Ascending aorta (tissue), 2 donors: ENCODE measurements at regions not wholly inside any gene's neighbourhood (a gene's known extent, or its start where the extent isn't known, plus 50 kb on each side); places are given as distances from the start of the nearest gene placed in this dataset.
"Not testable (repeated sequence)": the region's sequence is repeated elsewhere in the genome, so short reads cannot be mapped to it uniquely, and the experiment has no call there.

Experiments
- DNase-seq, 2 donors: peaks; one replicate each; pipeline ENCODE4 v3.0.0-alpha.2; 2019; ENCODE audit warnings: low spot score in 2 of 2
- H3K27ac ChIP-seq, 2 donors: fragments of 200-600 bp; sonication (generic); one replicate each; pipeline ENCODE4 v1.5.1; 2016 to 2017; ENCODE audit warnings: mild to moderate bottlenecking in 1 of 2
- H3K27me3 ChIP-seq: fragments of 200-600 bp; sonication (generic); one replicate; pipeline ENCODE4 v1.5.1; 2017
- H3K36me3 ChIP-seq, 2 donors: fragments of 200-600 bp; sonication (generic); one replicate each; pipeline ENCODE4 v1.5.1; 2016
- H3K4me1 ChIP-seq, 2 donors: fragments of 200-600 bp; sonication (generic); one replicate each; pipeline ENCODE4 v1.5.1; 2016 to 2017; ENCODE audit warnings: mild to moderate bottlenecking in 1 of 2
- H3K4me3 ChIP-seq, 2 donors: fragments of 200-600 bp; sonication (generic); one replicate each; pipeline ENCODE4 v1.5.1; 2016 to 2017; ENCODE audit warnings: mild to moderate bottlenecking in 1 of 2
- H3K9me3 ChIP-seq, 2 donors: fragments of 200-600 bp; sonication (generic); one replicate each; pipeline ENCODE4 v1.5.1; 2016
- CTCF ChIP-seq, 3 experiments: fragments of 200-600 bp in 2 of 3; fragments of 450-650 bp in 1 of 3; sonication (generic) in 2 of 3; IDR thresholded peaks; one replicate each; pipeline ENCODE4 v1.5.1; 2016 to 2019; ENCODE audit warnings: antibody characterized with exemption in 3 of 3, mild to moderate bottlenecking in 1 of 3, moderate library complexity in 1 of 3
- intact Hi-C: fragments of 100-400 bp; cut with DNase I; formaldehyde crosslinking; loops from one replicate; pipeline ENCODE4 v1.15.1; 2023

GRCh38 chr13:81350056-81350455 lies 1009.1 kb upstream of the SPRY2 start:
- no peaks in the 10 kb centered on the region for H3K9me3 ChIP-seq
- H3K27ac ChIP-seq = no peak overlapping the region
- H3K36me3 ChIP-seq = no peaks in the 10 kb centered on the region
- H3K27me3 ChIP-seq = no peaks in the 10 kb centered on the region
- intact Hi-C loops = no loop called here
- no peak overlapping the region for H3K4me3 ChIP-seq
- DNase-seq = no peak
- H3K4me1 ChIP-seq = no peaks in the 10 kb centered on the region
- TF ChIP-seq CTCF (IDR thresholded peaks at IDR 0.05) = no peak

DNA sequence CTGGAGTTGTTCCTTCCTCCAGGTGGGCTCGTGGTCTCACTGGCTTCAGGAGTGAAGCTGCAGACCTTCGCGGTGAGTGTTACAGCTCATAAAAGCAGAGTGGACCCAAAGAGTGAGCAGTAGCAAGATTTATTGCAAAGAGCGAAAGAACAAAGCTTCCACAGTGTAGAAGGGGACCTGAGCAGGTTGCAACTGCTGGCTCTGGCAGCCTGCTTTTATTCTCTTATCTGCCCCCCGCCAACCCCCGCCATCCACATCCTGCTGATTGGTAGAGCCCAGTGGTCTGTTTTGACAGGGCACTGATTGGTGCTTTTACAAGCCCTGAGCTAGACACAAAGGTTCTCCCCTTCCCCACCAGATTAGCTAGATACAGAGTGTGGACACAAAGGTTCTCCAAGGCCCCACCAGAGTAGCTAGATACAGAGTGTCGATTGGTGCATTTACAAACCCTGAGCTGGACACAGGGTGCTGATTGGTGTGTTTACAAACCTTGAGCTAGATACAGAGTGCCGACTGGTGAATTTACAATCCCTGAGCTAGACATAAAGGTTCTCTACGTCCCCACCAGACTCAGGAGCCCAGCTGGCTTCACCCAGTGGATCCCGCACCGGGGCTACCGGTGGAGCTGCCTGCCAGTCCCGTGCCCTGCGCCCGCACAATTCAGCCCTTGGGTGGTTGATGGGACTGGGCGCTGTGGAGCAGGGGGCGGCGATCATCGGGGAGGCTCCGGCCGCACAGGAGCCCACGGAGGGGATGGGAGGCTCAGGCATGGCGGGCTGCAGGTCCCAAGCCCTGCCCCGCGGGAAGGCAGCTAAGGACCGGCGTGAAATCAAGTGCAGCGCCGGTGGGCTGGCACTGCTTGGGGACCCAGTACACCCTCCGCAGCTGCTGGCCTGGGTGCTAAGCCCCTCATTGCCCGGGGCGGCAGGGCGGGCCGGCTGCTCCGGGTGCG lies 999.5 kb upstream of the SPRY2 start:
- H3K27ac ChIP-seq, H3K9me3 ChIP-seq, H3K27me3 ChIP-seq, H3K36me3 ChIP-seq, DNase-seq, H3K4me3 ChIP-seq, H3K4me1 ChIP-seq, intact Hi-C loops: not testable (repeated sequence)

DNA sequence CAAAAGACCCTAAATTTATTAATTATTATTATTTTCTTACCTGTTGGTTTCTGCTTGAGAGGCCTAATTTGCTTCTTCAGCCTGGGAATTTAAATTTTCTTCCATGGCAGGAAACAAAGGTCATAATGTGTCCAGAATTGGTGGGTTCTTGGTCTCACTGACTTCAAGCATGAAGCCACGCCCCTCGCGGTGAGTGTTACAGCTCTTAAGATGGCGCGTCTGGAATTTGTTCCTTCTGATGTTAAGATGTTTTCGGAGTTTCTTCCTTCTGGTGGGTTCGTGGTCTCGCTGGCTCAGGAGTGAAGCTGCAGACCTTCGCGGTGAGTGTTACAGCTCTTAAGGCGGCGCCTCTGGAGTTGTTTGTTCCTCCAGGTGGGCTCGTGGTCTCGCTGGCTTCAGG lies 998.7 kb upstream of the SPRY2 start:
- H3K4me1 ChIP-seq, intact Hi-C loops, DNase-seq, H3K4me3 ChIP-seq, H3K27ac ChIP-seq, H3K9me3 ChIP-seq, H3K27me3 ChIP-seq, H3K36me3 ChIP-seq: not testable (repeated sequence)

DNA sequence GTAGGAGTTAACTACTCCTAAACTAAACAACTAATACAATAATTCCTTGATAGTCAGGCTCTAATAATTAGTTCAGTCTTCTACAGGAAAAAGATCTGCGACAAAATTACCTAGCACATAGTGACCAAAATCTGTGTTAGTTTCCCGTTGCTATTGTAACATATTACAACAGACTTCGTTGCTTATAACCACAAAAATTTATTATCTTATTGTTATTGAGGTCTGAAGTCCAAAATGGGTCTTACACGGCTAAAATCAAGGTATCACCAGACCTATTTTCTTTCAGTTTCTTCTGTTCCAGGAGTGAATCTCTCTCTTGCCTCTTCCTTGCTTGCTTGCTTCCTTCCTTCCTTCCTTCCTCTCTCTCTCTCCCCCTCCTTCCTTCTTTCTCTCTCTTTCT lies 993.6 kb upstream of the SPRY2 start:
- no peak overlapping the region for H3K4me3 ChIP-seq
- no peaks in the 10 kb centered on the region for H3K27me3 ChIP-seq
- no peak for DNase-seq
- no peak overlapping the region for H3K27ac ChIP-seq
- no peaks in the 10 kb centered on the region for H3K9me3 ChIP-seq
- H3K4me1 ChIP-seq = no peaks in the 10 kb centered on the region
- intact Hi-C loops = no loop called here
- H3K36me3 ChIP-seq = no peaks in the 10 kb centered on the region
- TF ChIP-seq CTCF (IDR thresholded peaks at IDR 0.05) = no peak

GRCh38 chr13:81326913-81327312 lies 986.0 kb upstream of the SPRY2 start:
- Histone ChIP-seq H3K4me1 (no peaks in the 10 kb centered on the region), H3K9me3 (no peaks in the 10 kb centered on the region), H3K27me3 (no peaks in the 10 kb centered on the region), H3K4me3 (no peak overlapping the region), H3K27ac (no peak overlapping the region), H3K36me3 (no peaks in the 10 kb centered on the region)
- intact Hi-C loops = no loop called here
- no peak for DNase-seq
- TF ChIP-seq CTCF (IDR thresholded peaks at IDR 0.05) = no peak

- no peak for DNase-seq
- H3K4me1 ChIP-seq = no peaks in the 10 kb centered on the region
- H3K27ac ChIP-seq = no peak overlapping the region
- H3K36me3 ChIP-seq = no peaks in the 10 kb centered on the region
- no peak for TF ChIP-seq CTCF (IDR thresholded peaks at IDR 0.05)
- intact Hi-C loops = no loop called here
- H3K4me3 ChIP-seq = no peak overlapping the region
- no peaks in the 10 kb centered on the region for H3K9me3 ChIP-seq
- no peaks in the 10 kb centered on the region for H3K27me3 ChIP-seq
Observed at GRCh38 chr13:81320516-81320915, 979.6 kb upstream of the SPRY2 start.
